ENCODE measurements at regions not wholly inside any gene's neighbourhood (a gene's known extent, or its start where the extent isn't known, plus 50 kb on each side); places are given as distances from the start of the nearest gene placed in this dataset.

DNA sequence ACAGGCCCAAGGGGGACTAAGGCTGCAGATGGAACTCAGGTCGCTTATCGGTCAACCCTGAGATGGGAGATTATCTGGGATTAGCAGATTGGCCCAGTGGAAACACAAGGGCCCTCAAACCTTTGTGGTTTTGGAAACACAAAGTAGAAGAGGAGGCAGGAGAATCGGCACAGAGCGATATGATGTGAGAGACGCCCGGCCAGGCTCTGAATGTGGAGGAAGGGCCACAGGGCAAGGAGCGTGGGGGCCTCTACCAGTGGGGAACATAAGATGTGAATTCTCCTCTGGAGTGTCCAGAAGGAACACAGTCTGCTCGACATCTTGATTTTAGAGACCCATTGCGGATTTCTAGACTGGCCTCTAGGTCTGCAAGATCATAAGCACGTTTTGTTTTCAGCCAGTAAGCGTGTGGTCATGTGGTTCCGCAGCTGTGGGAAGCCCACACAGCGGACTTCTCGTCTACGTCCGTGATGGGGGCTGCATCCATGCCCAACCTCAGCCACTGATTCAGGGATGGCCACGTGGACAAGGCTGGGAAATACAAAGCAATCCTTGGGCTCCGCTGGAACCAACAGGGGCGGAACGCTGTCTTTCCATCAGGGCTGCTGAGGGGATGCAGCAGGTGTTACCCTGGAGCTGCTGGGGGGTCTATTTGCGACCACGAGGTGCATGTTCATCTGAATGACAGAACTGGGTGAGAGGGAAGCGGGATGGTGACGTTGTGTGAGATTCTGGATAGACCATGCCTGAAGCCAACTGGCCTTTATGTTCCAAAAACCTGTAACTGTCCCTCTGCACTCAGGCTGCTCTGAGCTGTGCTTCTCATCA is 127.6 kb upstream of the PMEPA1 start:
- Histone ChIP-seq H3K9me3 (ENCODE audit: insufficient read depth in 2 of 2, low read depth in 1 of 2, low read length in 1 of 2) (no peaks in the 10 kb centered on the region), H3K4me2 (ENCODE audit: insufficient read depth in 1 of 2, low read depth in 2 of 2, low read length in 2 of 2) (no peak overlapping the region), H4K8ac (ENCODE audit: extremely low read depth, insufficient read depth, low read length) (no peak overlapping the region), H3K4ac (replicated peaks; ENCODE audit: insufficient read length, low read depth, low read length) (no peak overlapping the region), H3K79me2 (ENCODE audit: control insufficient read depth in 1 of 2, insufficient read depth in 2 of 2, low read length in 2 of 2) (no peaks in the 10 kb centered on the region), H4K20me1 (replicated peaks in 1 of 2; ENCODE audit: control insufficient read depth in 1 of 2, insufficient read depth in 2 of 2, low read length in 2 of 2) (no peaks in the 10 kb centered on the region), H3K27me3 (replicated peaks in 1 of 4; ENCODE audit: control insufficient read depth in 3 of 4, extremely low read depth in 1 of 4, insufficient read depth in 3 of 4, low read length in 3 of 4) (peaks cover 0 to 4% (median 3%) of the 10 kb centered on the region in 4 experiments; a peak in 4 of 7 replicates), H3K4me1 (replicated peaks in 1 of 4; ENCODE audit: control insufficient read depth in 3 of 4, insufficient read depth in 4 of 4, low read length in 3 of 4) (peaks cover 0 to 11% (median 3%) of the 10 kb centered on the region in 4 experiments; a peak in 6 of 7 replicates), H3K14ac (ENCODE audit: insufficient read length) (no peak overlapping the region), H3K23ac (ENCODE audit: insufficient read length) (no peak overlapping the region), H3K23me2 (ENCODE audit: low read depth, low read length) (no peaks in the 10 kb centered on the region), H2BK120ac (replicated peaks; ENCODE audit: low read depth, low read length) (no peak overlapping the region), H2BK5ac (ENCODE audit: low read depth, low read length) (no peak overlapping the region), H3K27ac (ENCODE audit: low read depth, low read length) (no peak overlapping the region), H2BK12ac (ENCODE audit: low read depth, low read length) (no peak overlapping the region), H3K56ac (replicated peaks; ENCODE audit: insufficient read length, low read depth, low read length) (no peak overlapping the region), H2BK20ac (ENCODE audit: low read length) (no peak overlapping the region), H3K36me3 (ENCODE audit: control insufficient read depth in 2 of 4, insufficient read depth in 4 of 4, low read length in 3 of 4) (no peaks in the 10 kb centered on the region), H3K18ac (ENCODE audit: extremely low read depth, low read length) (no peak overlapping the region), H3K9ac (replicated peaks in 1 of 4; ENCODE audit: extremely low read depth in 1 of 4, low read depth in 3 of 4, low read length in 3 of 4) (no peak overlapping the region), H2AFZ (ENCODE audit: low read length) (no peak overlapping the region), H3K79me1 (ENCODE audit: low read depth, low read length) (no peaks in the 10 kb centered on the region), H4K91ac (replicated peaks; ENCODE audit: insufficient read length, low read length) (peak overlapping the region; percentile 25), H2BK15ac (ENCODE audit: low read length) (0 out of 2 replicates have a peak overlapping the region, but pooled peaks have one; percentile 35), H2AK5ac (ENCODE audit: low read depth, low read length) (no peak overlapping the region), H4K5ac (ENCODE audit: insufficient read length, low read depth, low read length) (no peak overlapping the region), H3K4me3 (ENCODE audit: extremely low read depth in 1 of 4, insufficient read depth in 2 of 4, low read depth in 3 of 4, low read length in 4 of 4) (no peak overlapping the region)
- ChIA-PET POLR2A (ENCODE audit: partially characterized antibody) (no interaction called here), CTCF (ENCODE audit: partially characterized antibody) (interaction anchor here (0.8 kb wide), 1 partner anchor 12 kb away, joined by 3 read pairs; no protein-coding TSS in a partner anchor)
- DNase-seq (ENCODE audit: low read depth in 1 of 2, low spot score in 2 of 2) (no peak), FAIRE-seq (no peak)
- WGBS, 2 experiments (ENCODE audit: extremely low coverage in 1 of 2, insufficient coverage in 1 of 2, insufficient read length in 1 of 2, insufficient replicate concordance in 2 of 2, low coverage in 1 of 2, low lambda C conversion rate in 2 of 2, missing lambda C conversion rate in 1 of 2): 87% methylated on average over 24 of the region's 24 CpGs; no CpG with 5 or more reads in 1 of the 2 experiments
- TF ChIP-seq SIRT6 (IDR thresholded peaks at IDR 0.05; ENCODE audit: low read length) (no peak), TBP (IDR thresholded peaks at IDR 0.05; ENCODE audit: low read depth, low read length) (no peak), JUN (IDR thresholded peaks at IDR 0.05; ENCODE audit: low read depth, low read length) (no peak), POLR2A (IDR thresholded peaks at IDR 0.05; ENCODE audit: control extremely low read depth in 1 of 2, low read depth in 2 of 2, low read length in 2 of 2) (no peak), RAD21 (IDR thresholded peaks at IDR 0.05 in 1 of 2, conservative IDR thresholded peaks at IDR 0.05 in 1 of 2; ENCODE audit: low read depth in 2 of 2, low read length in 2 of 2) (no peak), SP1 (IDR thresholded peaks at IDR 0.05; ENCODE audit: low read depth, low read length) (no peak)

Data from H1 (cell line).